Prostate gland (tissue), 2 donors: ENCODE measurements at regions not wholly inside any gene's neighbourhood (a gene's known extent, or its start where the extent isn't known, plus 50 kb on each side); places are given as distances from the start of the nearest gene placed in this dataset.

Source experiments
- DNase-seq: peaks from one replicate; pipeline ENCODE4 v3.0.0-alpha.2; 2019; ENCODE audit warnings: low spot score
- H3K27ac ChIP-seq, 2 donors: fragments of 200-600 bp; sonication (generic); 2 replicates each; pipeline ENCODE4 v1.5.1; 2017 to 2019
- H3K27me3 ChIP-seq: fragments of 200-600 bp; sonication (generic); replicated peaks from 2 replicates; pipeline ENCODE4 v1.5.1; 2019; ENCODE audit not compliant: insufficient read depth
- H3K36me3 ChIP-seq, 2 donors: fragments of 200-600 bp; sonication (generic); 1 replicate in 1 of 2; 2 replicates in 1 of 2; pipeline versions ENCODE4 v1.5.1 to v1.8.1; 2017 to 2019
- H3K4me1 ChIP-seq: fragments of 200-600 bp; sonication (generic); replicated peaks from 2 replicates; pipeline ENCODE4 v1.5.1; 2019
- H3K4me3 ChIP-seq, 2 donors: fragments of 200-600 bp; sonication (generic); 2 replicates each; pipeline ENCODE4 v1.5.1; 2017 to 2019
- H3K9me3 ChIP-seq: fragments of 200-600 bp; sonication (generic); 2 replicates; pipeline ENCODE4 v1.5.1; 2017
- CTCF ChIP-seq, 4 experiments: fragments of 200-600 bp in 2 of 4; fragments of 450-650 bp in 2 of 4; sonication (generic) in 2 of 4; IDR thresholded peaks; 1 replicate in 3 of 4; 2 replicates in 1 of 4; pipeline ENCODE4 v1.5.1; 2016 to 2019; ENCODE audit warnings: antibody characterized with exemption in 4 of 4, mild to moderate bottlenecking in 2 of 4, moderate library complexity in 2 of 4
- POLR2A ChIP-seq: fragments of 450-650 bp; IDR thresholded peaks from one replicate; pipeline ENCODE4 v1.6.1; 2016; ENCODE audit warnings: antibody characterized with exemption, mild to moderate bottlenecking
- POLR2AphosphoS5 ChIP-seq: sonication (generic); formaldehyde crosslinking; IDR thresholded peaks from one replicate; pipeline ENCODE4 v1.6.1; 2017; ENCODE audit warnings: antibody characterized with exemption
- WGBS: methylation state at CpG from one replicate; pipeline ENCODE4 v1.1.5; 2018; 5-methylcytosine and 5-hydroxymethylcytosine counted together
- intact Hi-C: fragments of 100-400 bp; cut with DNase I; formaldehyde crosslinking; loops from one replicate; pipeline ENCODE4 v1.14.2; 2022

GRCh38 chr10:108894402-108895301 is 1028.7 kb downstream of the XPNPEP1 start:
- Histone ChIP-seq H3K4me1 (no peaks in the 10 kb centered on the region), H3K9me3 (no peaks in the 10 kb centered on the region), H3K36me3 (no peaks in the 10 kb centered on the region), H3K27me3 (no peaks in the 10 kb centered on the region), H3K27ac (no peak overlapping the region), H3K4me3 (no peak overlapping the region)
- 86% methylated on average over 8 of the region's 8 CpGs for WGBS
- intact Hi-C loops: no loop called here
- DNase-seq: no peak
- TF ChIP-seq CTCF (IDR thresholded peaks at IDR 0.05): no peak
- TF ChIP-seq POLR2AphosphoS5: no peak
- no peak for TF ChIP-seq POLR2A

- Histone ChIP-seq H3K4me1 (no peaks in the 10 kb centered on the region), H3K9me3 (no peaks in the 10 kb centered on the region), H3K27me3 (no peaks in the 10 kb centered on the region), H3K36me3 (no peaks in the 10 kb centered on the region), H3K4me3 (no peak overlapping the region), H3K27ac (no peak overlapping the region)
- no peak for DNase-seq
- TF ChIP-seq CTCF (IDR thresholded peaks at IDR 0.05) (no peak), POLR2AphosphoS5 (no peak), POLR2A (no peak)
- intact Hi-C loops: no loop called here
- WGBS: 38% methylated on average over 5 of the region's 5 CpGs
Observed at GRCh38 chr10:108877095-108877561, 1046.2 kb downstream of the XPNPEP1 start.

GRCh38 chr10:108872854-108873253 is 1050.5 kb downstream of the XPNPEP1 start:
- Histone ChIP-seq H3K27ac (no peak overlapping the region), H3K36me3 (no peaks in the 10 kb centered on the region), H3K4me1 (no peaks in the 10 kb centered on the region), H3K27me3 (no peaks in the 10 kb centered on the region), H3K9me3 (no peaks in the 10 kb centered on the region), H3K4me3 (no peak overlapping the region)
- TF ChIP-seq POLR2AphosphoS5 (no peak), CTCF (IDR thresholded peaks at IDR 0.05) (no peak)
- DNase-seq: no peak
- WGBS: 91% methylated on average over 2 of the region's 2 CpGs
- intact Hi-C loops: no loop called here

- Histone ChIP-seq H3K36me3 (no peaks in the 10 kb centered on the region), H3K27me3 (no peaks in the 10 kb centered on the region), H3K4me1 (no peaks in the 10 kb centered on the region), H3K27ac (no peak overlapping the region), H3K9me3 (no peaks in the 10 kb centered on the region), H3K4me3 (no peak overlapping the region)
- TF ChIP-seq POLR2AphosphoS5 (no peak), CTCF (IDR thresholded peaks at IDR 0.05) (no peak), POLR2A (no peak)
- DNase-seq: no peak
- WGBS: 65% methylated on average over 1 of the region's 1 CpG
- intact Hi-C loops: no loop called here
Observed at GRCh38 chr10:108868881-108869280, 1054.4 kb downstream of the XPNPEP1 start.
